H4 (cell line): ENCODE measurements at regions not wholly inside any gene's neighbourhood (a gene's known extent, or its start where the extent isn't known, plus 50 kb on each side); places are given as distances from the start of the nearest gene placed in this dataset.

Experiments
- DNase-seq: peaks from one replicate; pipeline ENCODE4 v3.0.0-alpha.2; 2015; ENCODE audit warnings: low spot score

- DNase-seq = no peak
Measured at GRCh38 chr12:115464111-115464581, 780.2 kb upstream of the TBX3 start.

DNA sequence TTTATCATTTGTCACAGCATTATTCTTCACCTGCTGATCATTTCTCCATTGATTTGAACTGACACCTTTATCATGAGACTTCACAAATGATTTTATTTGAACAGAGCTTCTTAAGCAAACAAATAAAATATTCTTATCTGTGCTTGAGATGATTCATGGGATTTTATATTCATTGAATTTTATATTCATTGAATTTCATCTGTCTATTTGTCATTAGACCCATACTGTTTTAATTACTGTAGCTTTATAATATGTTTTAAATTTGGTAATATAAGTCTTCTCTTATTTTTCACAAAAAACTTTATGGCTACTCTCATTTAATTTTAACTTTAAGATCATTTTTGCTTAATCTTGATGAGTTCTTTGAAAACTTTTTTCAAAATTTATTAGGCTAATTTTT, 777.4 kb upstream of the TBX3 start:
- DNase-seq = no peak

DNA sequence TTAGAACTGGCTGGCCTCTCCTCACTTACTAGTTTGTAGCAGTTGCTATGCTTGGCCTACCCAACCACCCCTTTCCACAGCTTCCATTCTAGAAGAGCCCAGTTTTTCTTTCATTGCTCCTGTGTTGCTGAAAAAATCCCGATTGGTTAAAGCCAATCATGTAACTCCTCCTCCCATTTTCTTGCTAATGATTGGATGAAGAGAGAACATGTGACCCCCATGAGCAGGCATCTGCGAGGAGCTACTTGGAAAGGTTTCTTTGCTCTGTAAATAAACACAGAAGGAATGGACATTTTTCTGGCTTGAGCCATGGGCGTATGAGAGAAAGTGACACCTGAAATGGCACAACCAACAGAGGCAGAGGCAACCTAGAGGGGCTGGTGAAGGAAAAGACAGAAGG, 773.8 kb upstream of the TBX3 start:
- no peak for DNase-seq

DNA sequence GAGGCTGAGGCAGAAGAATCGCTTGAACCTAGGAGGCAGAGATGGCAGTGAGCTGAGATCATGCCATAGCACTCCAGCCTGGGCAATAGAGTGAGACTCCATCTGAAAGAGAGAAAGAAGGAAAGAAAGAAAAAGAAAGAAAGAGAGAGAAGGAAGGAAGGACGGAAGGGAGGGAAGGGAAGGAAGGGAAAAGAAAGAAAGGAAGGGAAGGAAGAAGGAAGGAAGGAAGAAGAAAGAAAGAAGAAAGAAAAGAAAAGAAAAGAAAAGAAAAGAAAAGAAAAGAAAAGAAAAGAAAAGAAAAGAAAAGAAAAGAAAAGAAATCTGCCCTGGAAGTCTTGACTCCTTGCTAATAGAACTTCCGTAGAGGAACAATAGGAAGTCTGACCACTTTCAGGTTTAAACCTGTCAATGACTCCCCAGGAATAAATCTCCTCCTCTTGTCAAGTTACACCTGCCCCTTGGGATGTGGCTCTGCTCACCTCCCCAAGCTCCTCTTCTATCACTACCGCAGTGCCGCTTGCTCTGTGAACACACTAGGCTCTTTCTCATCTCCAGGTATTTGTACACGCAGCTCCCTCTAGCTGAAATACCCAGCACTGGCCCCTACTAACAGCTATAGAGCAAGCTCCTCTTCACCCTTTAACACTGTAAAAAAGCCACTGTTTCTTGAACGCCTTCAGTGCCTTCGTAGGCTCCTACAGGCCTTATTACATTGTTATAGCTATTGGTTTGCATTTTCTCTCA, 773.1 kb upstream of the TBX3 start:
- DNase-seq = no peak

- DNase-seq = no peak
Measured at GRCh38 chr12:115455268-115455681, 771.3 kb upstream of the TBX3 start.

GRCh38 chr12:115452751-115453281, 768.8 kb upstream of the TBX3 start:
- DNase-seq = no peak

DNA sequence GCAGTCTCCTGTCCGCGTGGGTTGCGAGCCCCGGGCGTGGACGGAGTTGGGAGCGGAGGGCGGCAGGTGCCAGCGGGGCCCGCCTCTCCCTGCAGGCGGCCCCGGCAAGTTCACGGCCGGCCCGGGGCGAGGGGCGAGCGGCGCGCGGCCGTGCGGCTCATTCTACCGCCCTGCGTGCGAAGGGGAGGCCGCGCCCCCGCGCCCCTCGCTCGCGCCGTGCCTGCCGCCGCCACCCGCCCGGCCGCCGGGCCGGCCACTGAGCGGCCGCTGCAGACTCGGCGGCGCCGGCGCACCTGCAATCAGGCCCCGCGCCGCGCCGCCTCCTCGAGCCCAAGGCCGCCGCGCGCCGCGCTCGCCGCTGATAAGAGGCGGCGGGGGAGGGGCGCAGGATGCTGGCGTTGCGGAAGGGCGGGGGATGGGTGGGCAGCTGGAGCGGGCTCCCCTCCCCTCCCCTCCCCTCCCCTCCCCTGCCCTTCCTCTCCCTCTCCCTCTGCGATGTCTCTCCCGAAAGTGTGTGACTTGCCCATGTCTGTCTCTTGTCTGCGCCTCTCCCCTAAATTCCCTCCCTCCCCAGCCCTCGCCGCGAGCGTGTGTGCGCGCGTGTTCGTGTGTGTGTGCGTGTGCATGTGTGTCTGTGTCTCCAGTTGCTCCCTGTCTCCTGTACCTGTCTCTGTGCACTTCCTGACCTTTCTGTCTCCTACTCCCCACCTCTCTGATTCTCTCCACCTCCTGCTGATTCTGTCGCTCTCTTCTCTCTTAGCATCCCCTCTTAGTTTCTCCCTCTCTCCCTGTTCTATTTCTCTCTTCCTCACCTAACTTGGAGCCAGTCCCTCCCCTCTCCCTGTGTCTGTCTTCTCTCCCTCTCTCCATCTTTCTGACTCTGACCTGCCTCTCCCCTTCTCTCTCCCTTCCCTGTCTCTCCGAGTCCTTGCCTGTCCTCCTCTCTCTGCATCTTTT, 768.1 kb upstream of the TBX3 start:
- no peak for DNase-seq

GRCh38 chr12:115451151-115451779, 767.3 kb upstream of the TBX3 start:
- DNase-seq = no peak

DNA sequence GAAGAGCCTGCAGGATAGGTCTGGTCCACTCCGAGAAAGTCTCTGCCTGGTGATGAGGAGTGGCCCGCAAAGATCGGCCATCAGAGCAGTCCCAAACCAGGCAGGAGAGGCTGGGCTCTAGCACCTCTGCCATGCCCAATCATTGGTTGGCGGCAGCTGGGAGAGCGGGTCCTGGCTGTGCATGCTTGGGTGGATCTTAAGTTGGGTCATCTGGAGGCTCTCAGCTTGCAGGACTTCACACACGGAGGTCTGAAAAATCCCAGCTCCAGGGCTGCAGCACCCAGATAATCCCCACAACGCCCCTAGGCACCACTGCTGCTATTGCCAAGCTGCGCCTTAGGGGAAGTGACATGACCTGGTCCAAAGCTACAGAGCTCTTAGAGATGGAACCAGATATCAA, 766.7 kb upstream of the TBX3 start:
- DNase-seq = no peak

- no peak for DNase-seq
Measured at GRCh38 chr12:115450017-115450416, 766.0 kb upstream of the TBX3 start.

DNA sequence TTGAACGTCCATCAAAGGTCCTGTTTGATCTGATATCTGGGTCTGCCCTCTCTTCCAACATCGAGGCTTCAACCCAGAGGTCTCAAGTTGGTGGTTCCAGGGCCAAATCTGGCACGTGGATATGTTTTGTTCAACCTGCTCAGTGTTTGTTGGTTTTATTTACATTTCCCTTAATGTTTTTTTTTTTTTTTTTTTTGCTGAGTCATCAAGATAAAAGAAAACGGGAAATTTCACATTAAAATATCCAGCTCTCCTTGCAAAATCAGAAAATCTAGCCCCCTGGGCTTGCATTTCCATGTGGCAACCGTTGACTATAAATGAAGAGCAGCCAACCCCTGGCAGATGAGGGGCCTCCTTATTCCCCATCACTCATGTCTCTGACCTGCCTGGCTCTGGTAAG, 765.6 kb upstream of the TBX3 start:
- DNase-seq = no peak

GRCh38 chr12:115444346-115444745, 760.4 kb upstream of the TBX3 start:
- no peak for DNase-seq

DNA sequence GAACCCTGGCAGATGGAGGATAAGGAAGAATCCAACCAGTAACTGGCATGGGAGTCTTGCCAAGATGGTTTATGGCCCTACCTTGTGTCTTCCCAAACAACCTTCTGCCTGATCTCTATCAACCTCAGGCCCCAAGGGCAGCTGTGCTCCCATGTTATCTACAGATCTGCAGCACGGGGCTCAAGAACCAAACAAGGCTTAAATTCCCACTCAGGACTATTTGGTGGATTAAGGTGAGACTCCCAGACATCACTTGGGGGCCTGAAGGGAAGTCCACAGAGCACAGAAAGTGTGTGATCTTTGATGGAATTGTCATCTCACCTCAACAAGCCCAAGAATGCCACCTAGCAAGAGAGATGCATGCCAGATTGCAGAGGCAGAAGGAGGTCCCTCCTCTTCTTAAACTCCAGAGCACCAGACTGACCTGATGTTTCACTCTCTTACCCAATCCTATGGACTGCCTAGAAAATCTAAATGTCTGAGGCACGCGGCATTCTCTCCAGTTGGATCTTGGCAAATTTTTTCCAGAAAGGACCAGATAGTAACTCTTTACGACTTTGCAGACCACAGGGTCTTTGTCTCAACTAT, 759.5 kb upstream of the TBX3 start:
- no peak for DNase-seq

- DNase-seq = peak; percentile 83
Measured at GRCh38 chr12:115440438-115440837, 756.5 kb upstream of the TBX3 start.

- DNase-seq = no peak
Measured at GRCh38 chr12:115439008-115439601, 755.1 kb upstream of the TBX3 start.

DNA sequence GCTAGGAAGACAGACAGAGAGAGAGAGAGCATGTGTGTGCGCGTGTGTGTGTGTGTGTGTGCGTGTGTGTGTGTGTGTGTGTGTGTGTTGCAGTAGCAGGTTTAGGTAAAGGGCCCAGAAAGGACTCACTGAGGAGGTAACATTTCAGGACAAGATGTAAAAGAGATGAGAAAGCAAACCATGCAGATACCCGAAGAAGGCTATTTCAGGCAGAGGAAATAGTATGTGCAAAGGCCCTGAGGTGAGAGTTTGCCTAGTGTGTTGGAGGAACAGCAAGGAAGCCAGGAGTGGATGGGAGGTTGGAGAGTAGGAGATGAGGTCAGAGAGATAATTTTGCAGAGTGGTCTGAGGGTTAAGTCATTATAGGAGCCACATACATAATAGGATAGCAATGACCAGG, 754.3 kb upstream of the TBX3 start:
- no peak for DNase-seq

DNA sequence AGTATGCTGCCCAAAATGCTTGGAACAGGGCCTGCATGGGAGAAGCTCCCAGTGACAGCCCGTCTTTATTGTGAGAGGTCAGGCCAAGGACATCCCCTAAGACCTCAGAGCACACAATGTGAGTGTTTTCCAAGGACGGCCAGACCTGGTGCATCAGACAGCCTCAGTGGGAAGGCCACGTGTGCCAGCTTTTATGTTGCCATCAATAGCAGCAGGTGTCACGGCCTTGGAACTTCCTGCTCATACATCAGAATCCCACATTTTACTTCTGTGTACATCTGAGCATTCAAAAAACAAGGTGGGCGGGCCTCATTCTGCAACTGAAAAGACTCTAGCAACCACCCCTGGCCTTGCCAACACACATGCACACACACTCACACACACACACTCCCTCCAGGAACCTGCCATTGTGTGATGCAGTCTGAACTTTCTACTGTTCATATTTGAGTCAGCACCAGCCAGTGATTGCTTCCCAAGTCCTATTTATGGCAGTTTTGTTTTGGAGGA, 753.1 kb upstream of the TBX3 start:
- no peak for DNase-seq

- DNase-seq = no peak
Measured at GRCh38 chr12:115433014-115433634, 749.1 kb upstream of the TBX3 start.

- DNase-seq = no peak
Measured at GRCh38 chr12:115430636-115431035, 746.7 kb upstream of the TBX3 start.

- DNase-seq = no peak
Measured at GRCh38 chr12:115426732-115427131, 742.8 kb upstream of the TBX3 start.

DNA sequence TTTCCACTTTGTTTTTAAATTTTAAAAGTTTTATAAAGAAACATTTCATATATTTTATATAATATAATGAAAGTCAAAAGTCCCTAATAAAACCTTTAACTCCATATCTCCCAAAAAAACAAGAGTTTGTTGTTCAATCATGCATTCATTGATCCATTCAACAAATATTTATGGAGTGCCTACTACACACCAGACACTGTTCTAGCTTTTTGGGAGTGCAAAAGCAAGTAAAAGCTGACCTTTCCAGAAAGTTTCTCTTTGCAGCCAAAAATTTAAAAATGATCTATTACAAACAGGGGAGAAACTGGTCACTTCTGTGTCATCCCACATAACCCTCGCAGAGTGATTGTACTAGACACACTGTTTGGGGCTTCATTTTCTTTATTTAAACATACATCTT, 740.0 kb upstream of the TBX3 start:
- DNase-seq = no peak
